Inflammatory macrophage treated with lipopolysaccharide for 1 hour (primary cell): ENCODE measurements at regions not wholly inside any gene's neighbourhood (a gene's known extent, or its start where the extent isn't known, plus 50 kb on each side); places are given as distances from the start of the nearest gene placed in this dataset.

Source experiments
- DNase-seq, 2 donors: peaks; one replicate each; pipeline ENCODE4 v3.0.0-alpha.2; 2020 to 2022

DNA sequence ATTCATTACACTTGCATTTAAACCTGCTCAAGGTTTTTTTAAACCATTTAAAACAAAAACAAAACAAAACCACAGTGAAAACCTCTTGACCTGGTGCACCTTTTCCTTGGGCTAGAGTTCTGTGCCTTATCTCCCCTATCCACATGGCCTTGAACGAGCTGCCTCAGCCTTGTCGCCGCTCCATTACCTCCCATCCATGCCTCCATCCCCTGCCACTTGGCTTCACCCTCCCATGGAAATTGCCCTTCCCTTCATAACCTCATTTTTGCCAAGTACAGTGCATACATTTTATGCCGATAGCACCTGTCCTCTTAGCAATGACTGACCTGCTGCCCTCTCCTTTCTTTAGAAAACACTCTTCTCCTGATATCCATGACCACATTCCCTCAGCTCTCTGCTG lies 188.6 kb upstream of the ASIC2 start:
- no peak for DNase-seq

GRCh38 chr17:33482636-33483035 lies 189.5 kb upstream of the ASIC2 start:
- no peak for DNase-seq

- DNase-seq: no peak
Measured at GRCh38 chr17:33484559-33484958, 191.5 kb upstream of the ASIC2 start.

DNA sequence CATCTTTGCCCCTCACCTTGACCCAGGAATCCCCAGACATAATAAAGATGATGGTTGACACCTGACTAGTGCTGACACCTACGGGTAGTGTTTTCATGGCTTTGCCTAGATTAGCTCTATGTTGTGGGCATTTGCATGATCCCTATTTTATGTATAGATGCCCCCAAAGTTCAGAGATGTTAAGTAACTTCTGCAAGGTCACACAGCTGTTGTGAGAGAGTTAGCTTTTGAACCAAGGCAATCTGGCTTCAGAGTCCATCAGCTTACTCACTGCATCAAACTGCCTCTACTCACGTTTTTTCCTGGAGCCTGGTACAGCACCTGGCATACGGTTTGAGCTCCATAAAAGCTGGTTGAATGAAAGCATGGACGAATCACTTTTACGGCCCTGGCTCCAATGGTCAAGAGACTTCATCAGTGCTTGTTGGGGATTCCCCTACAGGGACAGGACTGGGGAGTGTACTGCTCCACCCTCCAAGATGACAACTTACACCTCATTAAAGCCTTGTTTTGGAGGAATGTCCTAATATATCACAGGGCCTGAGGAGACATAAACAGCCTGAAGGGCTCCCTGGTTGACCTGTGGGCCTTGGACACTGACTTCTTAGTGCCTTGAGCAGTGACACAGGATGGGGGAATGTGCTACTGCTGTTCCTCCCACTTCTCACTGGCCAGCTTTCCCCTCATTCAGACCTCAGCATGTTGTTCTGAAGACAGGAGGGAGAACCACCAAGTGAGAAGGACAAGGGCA lies 193.2 kb upstream of the ASIC2 start:
- DNase-seq: no peak

DNA sequence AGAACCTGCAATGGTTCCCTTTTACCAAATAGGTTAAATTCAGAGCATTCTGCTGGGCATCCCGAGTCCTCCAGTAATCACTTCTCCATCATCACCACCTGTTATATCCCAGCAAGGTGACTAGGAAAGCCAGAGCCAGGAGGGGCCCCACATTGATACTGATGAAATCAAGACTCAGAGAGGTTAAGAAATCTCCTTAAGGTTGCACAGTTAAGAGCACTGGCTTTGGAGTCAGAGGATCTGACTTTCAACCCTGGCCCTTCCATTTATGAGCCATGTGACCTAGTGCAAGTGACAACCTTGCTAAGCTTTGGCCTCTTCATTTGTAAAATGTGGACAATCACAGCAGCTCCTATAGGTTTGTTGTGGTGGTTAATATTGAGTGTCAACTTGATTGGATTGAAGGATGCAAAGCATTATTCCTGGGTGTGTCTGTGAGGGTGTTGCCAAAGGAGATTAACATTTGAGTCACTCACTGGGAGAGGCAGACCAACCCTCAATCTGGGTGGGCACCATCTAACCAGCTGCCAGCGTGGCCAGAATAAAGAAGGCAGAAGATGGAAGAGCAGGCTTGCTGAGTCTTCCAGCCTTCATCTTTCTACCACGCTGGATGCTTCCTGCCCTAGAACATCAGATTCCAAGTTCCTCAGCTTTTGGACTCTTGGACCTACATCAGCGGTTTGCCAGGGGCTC lies 194.2 kb upstream of the ASIC2 start:
- DNase-seq: no peak

GRCh38 chr17:33491871-33492481 lies 198.9 kb upstream of the ASIC2 start:
- no peak for DNase-seq

DNA sequence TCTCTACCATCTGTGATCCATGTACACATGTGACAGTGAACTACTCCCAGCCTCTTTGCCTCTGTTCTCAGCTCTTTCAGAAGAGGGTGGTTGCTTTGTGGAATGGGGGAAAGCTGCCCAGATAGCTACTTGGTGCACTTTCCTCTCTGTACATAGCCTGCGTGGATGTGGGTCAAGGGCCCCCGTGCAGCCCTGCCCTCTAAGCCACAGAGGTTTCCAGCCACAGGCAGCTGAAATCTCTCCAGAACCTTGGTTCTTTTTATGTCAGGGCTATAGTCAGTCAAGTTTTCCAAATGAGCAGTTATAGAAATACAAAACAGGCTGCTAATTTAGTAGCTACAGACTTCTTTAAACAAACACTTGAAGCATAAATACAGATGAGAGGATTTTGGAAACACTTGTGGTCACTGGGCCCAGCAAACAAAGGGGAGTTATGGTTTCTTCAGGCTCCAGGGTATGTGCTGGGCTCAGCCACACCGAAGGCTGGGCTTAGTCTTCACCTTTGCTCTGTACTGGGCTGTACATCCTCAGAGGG lies 199.7 kb upstream of the ASIC2 start:
- no peak for DNase-seq

DNA sequence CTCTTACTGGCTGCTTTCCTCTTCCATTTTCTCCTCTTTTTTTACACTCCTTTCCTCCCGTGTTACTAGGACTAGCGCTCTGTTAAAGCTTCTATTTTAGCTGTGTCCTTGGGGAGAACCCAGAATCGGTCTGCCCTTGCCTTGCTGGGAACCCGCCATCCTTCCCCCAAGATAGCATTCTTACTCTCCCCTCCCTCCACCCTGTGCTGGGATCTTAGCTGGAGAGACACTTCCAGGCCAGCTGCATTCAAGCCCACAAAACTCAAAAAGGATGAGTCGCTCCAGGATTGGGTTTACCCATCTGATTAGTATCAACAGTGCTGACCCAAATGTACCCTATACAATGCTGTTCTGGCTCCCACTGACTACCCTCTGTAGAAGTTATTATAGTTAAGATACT lies 200.5 kb upstream of the ASIC2 start:
- no peak for DNase-seq

- DNase-seq: no peak
Measured at GRCh38 chr17:33494151-33494550, 201.1 kb upstream of the ASIC2 start.

GRCh38 chr17:33497623-33498022 lies 204.5 kb upstream of the ASIC2 start:
- DNase-seq: no peak

DNA sequence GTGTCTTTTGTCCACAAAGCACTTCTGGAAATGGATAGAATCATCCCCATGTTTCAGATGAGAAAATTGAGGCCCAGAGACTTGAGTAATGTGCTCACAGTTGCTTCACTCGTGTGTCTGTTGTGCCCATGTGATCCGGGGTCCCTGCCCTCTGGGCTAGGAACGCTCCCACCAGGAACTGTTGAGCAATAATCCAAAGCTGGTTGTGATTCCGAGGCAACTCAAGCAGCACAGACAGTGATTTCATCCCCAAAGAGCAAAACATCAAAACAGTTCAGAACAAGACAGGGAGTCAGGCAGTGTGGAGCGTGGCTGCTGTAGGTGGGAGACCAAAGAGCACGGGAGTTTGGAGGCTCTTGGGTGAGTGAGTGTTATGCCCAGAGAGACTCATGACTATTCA lies 205.0 kb upstream of the ASIC2 start:
- no peak for DNase-seq

- no peak for DNase-seq
Measured at GRCh38 chr17:33499040-33499439, 205.9 kb upstream of the ASIC2 start.

- no peak for DNase-seq
Measured at GRCh38 chr17:33500151-33500550, 207.1 kb upstream of the ASIC2 start.

DNA sequence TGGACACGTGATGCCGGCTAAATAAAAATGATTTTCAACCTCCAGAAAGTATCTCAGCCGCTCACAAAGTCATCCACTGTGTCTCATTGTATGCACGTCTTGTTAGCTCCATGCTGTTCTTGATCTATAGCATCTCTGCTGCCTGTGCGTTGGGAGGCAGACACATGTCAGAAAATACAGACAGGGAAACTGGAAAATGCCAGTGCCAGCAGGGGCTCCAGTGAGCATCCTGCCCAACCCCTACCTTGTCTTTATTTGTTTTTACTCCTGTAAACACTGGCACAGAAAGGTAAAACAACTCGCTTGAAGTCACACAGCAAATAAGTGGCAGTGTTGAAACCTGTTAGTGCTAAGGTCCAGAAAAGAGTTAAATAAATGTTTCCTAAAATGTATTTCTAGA lies 208.1 kb upstream of the ASIC2 start:
- no peak for DNase-seq

DNA sequence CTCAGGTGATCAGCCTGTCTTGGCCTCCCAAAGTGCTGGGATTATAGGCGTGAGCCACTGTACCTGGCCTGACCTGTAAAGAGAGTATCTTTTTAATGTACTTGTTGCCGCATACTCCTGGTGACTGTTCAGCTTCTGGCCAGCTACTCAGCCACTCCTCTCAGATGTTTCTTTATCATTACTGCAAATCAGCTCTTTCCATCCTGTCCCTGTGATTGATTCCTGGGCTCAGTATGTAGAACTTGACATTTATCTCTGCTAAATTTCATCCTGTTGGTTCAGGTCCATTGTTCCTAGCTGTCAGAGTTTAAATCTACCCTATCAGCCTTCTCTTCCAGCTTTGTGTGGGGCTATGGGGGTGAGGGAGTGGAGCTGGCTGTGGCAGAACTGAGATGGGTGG lies 211.5 kb upstream of the ASIC2 start:
- DNase-seq: no peak

DNA sequence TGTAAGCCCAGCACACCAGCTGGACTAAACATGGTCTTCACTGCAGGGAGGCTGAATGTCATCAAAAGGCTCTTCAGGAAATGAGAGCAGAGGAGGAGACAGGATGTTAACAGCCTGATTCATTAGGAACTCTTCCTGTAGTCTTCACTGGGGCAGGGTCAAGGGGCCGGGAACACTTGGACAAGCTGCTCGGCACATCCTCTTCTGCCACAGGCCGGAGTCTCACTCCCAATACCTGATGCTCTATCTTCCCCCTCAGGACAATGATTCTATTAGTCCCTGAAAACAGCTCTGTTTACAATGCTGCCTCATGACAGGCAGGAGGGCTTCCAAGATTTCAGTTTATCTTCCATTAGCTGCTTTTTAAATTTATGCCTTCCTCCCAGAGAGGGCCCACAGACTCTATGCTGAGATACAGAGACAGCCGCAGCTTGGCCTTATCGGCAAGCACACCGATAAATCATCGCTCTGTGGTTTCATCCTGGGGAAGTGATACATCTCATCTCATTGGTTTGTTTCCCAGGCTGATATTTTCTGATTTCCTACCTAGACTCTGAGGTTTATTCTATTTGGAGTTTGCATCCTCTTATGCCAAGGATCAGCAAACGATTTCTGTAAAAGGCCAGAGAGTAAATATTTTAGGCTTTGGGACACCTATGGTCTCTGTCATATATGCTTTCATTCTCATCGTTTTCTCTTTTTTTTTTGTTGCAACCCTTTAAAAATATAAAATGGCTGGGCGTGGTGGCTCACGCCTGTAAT lies 214.0 kb upstream of the ASIC2 start:
- DNase-seq: no peak

DNA sequence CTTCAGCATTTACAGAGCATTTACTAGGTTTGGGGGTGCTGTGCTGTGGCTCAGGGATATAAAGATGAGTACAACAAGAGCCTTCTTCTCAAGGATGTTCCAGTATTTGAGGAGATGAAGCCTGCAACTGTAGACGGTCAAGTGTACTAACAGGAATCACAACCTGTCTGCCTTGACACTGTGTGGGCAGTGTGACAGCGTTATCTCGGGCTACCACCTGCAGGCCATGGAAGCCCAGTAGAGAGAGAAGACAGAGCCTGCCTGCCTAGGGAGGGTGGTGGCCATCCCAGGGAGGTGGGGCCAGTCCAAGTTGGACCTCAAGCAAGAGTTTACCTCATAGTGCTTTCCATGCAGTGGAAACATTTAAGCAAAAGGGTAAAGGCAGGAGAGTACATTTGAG lies 215.1 kb upstream of the ASIC2 start:
- DNase-seq: no peak

DNA sequence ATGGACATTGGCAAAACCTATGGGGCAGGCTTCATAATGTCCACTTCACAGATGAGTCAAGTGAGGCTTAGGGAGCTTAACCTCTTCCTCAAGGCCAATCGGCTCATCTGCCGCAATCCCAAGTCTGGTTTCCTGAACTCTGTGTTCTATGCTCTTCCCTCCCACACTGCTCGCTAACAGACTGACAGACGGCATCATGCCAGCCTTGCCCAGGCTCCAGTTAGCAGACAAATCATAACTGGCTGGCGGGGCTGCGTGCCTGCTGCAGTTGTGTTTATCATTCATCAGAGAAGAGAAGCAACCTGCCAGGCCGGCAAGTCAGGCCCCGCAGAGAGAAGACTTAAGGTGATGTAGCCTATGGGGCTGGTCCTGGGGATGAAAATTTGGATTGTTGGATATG lies 216.2 kb upstream of the ASIC2 start:
- no peak for DNase-seq

GRCh38 chr17:33511670-33512069 lies 218.6 kb upstream of the ASIC2 start:
- DNase-seq: no peak

- no peak for DNase-seq
Measured at GRCh38 chr17:33512113-33512512, 219.0 kb upstream of the ASIC2 start.

GRCh38 chr17:33513769-33514168 lies 220.7 kb upstream of the ASIC2 start:
- DNase-seq: no peak

DNA sequence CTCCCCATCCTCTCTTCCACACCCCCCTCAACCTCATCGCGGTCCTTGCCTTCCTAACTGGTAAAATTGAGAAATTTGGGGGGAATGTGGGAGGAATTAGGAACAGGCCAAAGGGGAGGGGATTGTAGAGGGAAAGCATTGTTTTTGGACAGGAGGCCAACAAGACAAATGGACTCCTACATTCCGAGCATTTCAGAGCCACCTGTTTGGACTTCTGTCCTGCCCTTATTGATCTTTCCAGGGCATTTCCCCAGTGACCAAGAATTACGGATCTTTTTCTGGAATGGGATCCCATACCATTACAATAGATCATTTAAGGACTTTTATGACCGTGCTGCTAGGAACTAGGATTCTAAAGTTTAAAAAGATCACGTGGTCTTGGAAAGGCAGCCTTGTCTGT lies 221.3 kb upstream of the ASIC2 start:
- DNase-seq: no peak

DNA sequence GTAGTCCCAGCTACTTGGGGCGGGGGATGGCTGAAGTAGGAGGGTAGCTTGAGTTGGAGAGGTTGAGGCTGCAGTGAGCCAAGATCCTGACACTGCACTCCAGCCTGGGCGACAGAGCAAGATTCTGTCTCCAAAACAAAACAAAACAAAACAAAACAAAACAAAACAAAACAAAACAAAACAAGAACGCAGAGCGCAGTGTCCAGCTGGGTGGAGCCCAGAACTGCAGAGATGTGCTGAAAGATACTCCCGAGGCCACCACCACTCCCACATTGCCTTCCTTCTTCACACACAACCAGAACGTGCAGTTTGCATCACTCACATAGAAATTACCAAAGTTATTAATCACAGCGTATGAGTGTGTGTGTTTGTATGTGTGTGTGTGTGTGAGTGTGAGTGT lies 222.9 kb upstream of the ASIC2 start:
- DNase-seq: no peak
